ENCODE measurements at regions not wholly inside any gene's neighbourhood (a gene's known extent, or its start where the extent isn't known, plus 50 kb on each side); places are given as distances from the start of the nearest gene placed in this dataset.

DNA sequence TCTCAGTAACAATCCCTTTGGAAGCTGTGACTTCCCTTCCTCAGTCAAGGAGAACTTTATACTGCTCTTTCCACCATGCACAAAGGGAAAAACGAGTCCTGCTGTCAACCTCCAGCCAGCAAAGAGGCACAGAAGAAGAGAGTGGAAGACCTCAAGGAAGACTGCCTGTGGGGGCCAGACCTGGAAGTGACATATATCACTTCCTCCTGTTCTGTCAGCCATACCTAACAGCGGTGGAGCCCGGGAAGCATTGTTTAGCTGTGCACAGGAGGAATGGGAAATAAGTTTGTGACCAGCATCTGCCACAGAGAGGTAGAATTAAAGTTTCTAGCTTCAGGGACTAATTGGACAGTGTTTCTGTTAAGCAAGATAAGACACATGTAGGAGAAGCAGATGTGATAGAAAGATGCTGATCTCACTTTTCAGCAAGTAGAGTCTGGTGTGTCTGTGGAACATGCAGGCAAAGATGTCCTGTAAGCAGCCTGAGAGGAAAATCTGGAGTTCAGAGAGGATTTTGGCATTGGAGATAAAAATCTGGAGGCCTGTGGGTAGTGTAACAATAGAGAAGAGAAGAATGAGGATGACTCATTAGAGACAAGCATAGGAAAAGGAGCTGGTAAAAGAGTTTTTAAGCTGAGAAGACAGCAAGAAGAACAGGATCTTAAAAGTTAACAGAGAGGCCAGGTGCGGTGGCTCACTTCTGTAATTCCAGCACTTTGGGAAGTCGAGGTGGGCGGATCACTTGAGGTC is 141.6 kb upstream of the CPSF6 start:
- Histone ChIP-seq H3K27ac (no peak overlapping the region), H3K4me3 (replicated peaks in 1 of 3) (no peak overlapping the region), H3K9me3 (no peaks in the 10 kb centered on the region), H3K4me1 (peaks cover 10 to 24% of the 10 kb centered on the region in 2 donors), H3K36me3 (no peaks in the 10 kb centered on the region), H3K27me3 (no peaks in the 10 kb centered on the region)
- no peak for TF ChIP-seq POLR2A (IDR thresholded peaks at IDR 0.05)
- TF ChIP-seq, protein P1, sequence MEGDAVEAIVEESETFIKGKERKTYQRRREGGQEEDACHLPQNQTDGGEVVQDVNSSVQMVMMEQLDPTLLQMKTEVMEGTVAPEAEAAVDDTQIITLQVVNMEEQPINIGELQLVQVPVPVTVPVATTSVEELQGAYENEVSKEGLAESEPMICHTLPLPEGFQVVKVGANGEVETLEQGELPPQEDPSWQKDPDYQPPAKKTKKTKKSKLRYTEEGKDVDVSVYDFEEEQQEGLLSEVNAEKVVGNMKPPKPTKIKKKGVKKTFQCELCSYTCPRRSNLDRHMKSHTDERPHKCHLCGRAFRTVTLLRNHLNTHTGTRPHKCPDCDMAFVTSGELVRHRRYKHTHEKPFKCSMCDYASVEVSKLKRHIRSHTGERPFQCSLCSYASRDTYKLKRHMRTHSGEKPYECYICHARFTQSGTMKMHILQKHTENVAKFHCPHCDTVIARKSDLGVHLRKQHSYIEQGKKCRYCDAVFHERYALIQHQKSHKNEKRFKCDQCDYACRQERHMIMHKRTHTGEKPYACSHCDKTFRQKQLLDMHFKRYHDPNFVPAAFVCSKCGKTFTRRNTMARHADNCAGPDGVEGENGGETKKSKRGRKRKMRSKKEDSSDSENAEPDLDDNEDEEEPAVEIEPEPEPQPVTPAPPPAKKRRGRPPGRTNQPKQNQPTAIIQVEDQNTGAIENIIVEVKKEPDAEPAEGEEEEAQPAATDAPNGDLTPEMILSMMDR (IDR thresholded peaks at IDR 0.05), result no peak
- 81 to 90% methylated on average over 6 of the region's 6 CpGs for WGBS, 2 donors
- intact Hi-C loops (cut with DNase I), result no loop called here
- no peak for DNase-seq

DNA sequence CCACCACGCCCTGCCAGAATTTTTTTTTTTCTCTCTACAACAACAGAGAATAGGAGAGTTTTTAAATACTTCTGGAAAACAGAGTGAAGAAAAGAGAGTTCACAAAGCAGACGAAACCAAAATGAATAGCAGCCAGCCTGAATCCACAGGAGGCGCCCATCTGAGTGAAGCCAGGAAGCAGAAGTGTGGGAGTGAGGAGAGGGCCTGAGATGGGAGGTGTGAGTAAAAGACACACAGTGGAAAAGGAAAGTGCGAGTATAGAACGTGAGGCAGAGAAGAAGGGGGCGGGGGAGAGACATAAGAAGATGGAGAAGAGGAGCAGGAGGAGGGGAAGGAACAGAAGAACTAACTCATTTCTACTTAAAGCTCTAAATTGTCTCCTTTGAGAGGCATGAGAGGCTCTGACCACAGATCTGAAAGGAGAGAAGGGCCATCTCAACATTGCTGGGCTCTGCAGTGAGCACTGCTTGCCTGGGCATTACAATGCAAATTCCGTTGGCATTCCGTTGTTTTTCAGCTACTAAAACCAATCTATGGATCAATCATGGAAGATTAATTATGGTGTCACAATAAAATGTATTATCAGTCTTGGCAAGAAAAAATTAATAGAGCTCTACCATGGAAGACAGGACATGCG is 140.1 kb upstream of the CPSF6 start:
- Histone ChIP-seq H3K4me3 (replicated peaks in 1 of 3) (no peak overlapping the region), H3K36me3 (no peaks in the 10 kb centered on the region), H3K27me3 (no peaks in the 10 kb centered on the region), H3K4me1 (peaks cover 24 to 31% of the 10 kb centered on the region in 2 donors), H3K27ac (no peak overlapping the region), H3K9me3 (no peaks in the 10 kb centered on the region)
- no peak for DNase-seq
- 75 to 86% methylated on average over 9 of the region's 9 CpGs for WGBS, 2 donors
- intact Hi-C loops (cut with DNase I), result no loop called here
- TF ChIP-seq, protein P1 (IDR thresholded peaks at IDR 0.05), result no peak
- TF ChIP-seq POLR2A (IDR thresholded peaks at IDR 0.05), result no peak

DNA sequence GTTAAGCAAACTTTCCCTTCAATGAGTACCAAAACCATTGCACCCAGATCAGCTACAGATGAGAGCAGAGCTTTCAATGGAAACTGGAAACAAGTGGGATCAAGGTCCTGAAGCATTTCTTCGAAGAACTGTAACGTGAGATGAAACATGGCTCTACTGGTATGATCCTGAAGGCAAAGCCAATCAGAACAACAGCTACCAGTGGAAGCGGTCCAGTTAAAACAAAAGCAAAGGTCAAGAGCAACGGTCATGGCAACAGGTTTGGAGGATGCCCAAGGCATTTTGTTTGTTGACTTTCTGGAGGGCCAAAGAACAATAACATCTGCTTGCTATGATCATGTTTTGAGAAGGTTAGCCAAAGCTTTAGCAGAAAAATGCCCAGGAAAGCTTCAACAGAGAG is 137.9 kb upstream of the CPSF6 start:
- peak overlapping the region in 1 of 3 donors; percentile 38 for H3K27ac ChIP-seq
- TF ChIP-seq POLR2A (IDR thresholded peaks at IDR 0.05), result no peak
- H3K27me3 ChIP-seq, result no peaks in the 10 kb centered on the region
- no peaks in the 10 kb centered on the region for H3K36me3 ChIP-seq
- 19 to 24% methylated on average over 4 of the region's 4 CpGs for WGBS, 2 donors
- no peak overlapping the region for H3K4me3 ChIP-seq (replicated peaks in 1 of 3)
- H3K9me3 ChIP-seq, result no peaks in the 10 kb centered on the region
- peaks cover 38 to 47% of the 10 kb centered on the region in 2 donors for H3K4me1 ChIP-seq
- DNase-seq, result peak; percentile 50 to 62
- intact Hi-C loops (cut with DNase I), result no loop called here

DNA sequence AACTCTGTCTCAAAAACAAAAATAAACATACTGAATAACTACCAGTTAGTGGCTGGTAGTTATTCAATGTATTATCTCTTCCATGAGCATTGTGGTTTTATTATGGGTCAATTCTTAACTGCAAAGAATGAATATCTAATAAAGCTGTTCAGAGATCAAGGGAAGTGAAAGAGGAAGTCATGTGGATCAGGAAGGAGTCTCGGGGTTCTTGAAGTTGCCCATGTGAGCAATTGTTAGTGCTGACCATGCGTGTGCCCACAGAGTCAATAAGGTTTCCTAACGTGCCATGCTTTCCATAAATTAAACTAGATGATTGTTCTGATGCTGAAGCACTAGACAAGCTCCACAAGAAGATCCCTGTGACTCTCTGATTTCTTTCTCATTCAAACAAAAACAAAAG is 136.5 kb upstream of the CPSF6 start:
- no peak for DNase-seq

DNA sequence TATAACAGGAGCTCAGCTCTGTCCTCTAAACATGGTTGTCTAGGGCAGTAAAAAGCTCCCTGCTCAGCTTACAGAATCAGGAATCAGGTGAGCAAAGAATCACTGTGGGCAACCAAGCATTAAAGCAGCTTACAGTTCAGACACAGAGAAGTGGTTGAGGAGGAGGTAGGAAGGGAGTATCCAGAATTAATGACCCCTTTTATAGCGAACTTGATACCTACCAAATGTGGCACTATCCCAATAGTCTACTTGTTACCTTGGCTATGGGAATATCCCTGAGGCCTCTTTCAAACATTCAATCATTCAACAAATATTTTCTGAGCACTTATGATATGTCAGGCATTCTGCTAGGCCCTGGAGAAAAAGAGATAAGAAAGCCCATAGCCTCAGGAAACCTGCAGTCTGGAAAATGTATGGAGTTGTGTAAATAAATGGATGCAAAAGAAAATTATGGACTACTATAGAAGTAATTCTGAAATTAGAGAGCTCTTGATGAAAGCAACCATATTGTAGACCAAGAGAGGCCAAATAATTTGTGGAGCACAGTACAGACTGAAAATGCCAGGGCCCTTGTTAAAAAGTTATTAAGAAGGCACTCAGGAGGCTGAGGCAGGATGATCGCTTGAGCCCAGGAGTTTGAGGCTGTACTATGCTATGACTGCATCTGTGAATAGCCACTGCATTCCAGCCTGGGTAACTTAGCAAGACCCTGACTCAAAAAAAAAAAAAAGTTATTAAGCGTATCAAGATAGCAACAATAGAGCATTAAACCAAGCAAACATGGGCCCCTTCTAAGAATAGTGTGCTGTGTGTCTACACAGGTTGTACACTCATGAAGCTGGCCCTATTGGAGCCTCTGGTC is 134.0 kb upstream of the CPSF6 start:
- 70 to 77% methylated on average over 3 of the region's 3 CpGs for WGBS, 2 donors
- Histone ChIP-seq H3K27me3 (no peaks in the 10 kb centered on the region), H3K27ac (peak overlapping the region in 2 of 3 donors; percentile 13 to 43), H3K4me1 (peaks cover 56 to 68% of the 10 kb centered on the region in 2 donors), H3K9me3 (no peaks in the 10 kb centered on the region), H3K36me3 (no peaks in the 10 kb centered on the region), H3K4me3 (replicated peaks in 1 of 3) (no peak overlapping the region)
- TF ChIP-seq POLR2A (IDR thresholded peaks at IDR 0.05), result no peak
- TF ChIP-seq, protein P1 (IDR thresholded peaks at IDR 0.05), result no peak
- intact Hi-C loops (cut with DNase I), result no loop called here
- peak; percentile 35 to 38 for DNase-seq

More for the DNA sequence above, 136.5 kb upstream of the CPSF6 start:
- H3K4me3 ChIP-seq (replicated peaks in 1 of 3), result no peak overlapping the region
- H3K27me3 ChIP-seq, result no peaks in the 10 kb centered on the region
- no peaks in the 10 kb centered on the region for H3K9me3 ChIP-seq
- WGBS, 2 donors, result 61 to 72% methylated on average over 3 of the region's 3 CpGs
- H3K4me1 ChIP-seq, result peaks cover 43 to 59% of the 10 kb centered on the region in 2 donors
- H3K36me3 ChIP-seq, result no peaks in the 10 kb centered on the region
- TF ChIP-seq, protein P1 (IDR thresholded peaks at IDR 0.05), result no peak
- no peak for TF ChIP-seq POLR2A (IDR thresholded peaks at IDR 0.05)
- H3K27ac ChIP-seq, result no peak overlapping the region
- intact Hi-C loops (cut with DNase I), result no loop called here
